GM10266 (cell line): ENCODE measurements at regions not wholly inside any gene's neighbourhood (a gene's known extent, or its start where the extent isn't known, plus 50 kb on each side); places are given as distances from the start of the nearest gene placed in this dataset.
"Not testable (repeated sequence)": the region's sequence is repeated elsewhere in the genome, so short reads cannot be mapped to it uniquely, and the experiment has no call there.

Source experiments
- DNase-seq: peaks from one replicate; pipeline ENCODE4 v3.0.0; 2012; ENCODE audit errors: extremely low spot score
- CTCF ChIP-seq: IDR thresholded peaks from 2 replicates; pipeline ENCODE4 v1.5.1; 2012; ENCODE audit warnings: mild to moderate bottlenecking, low read depth; ENCODE audit not compliant: control insufficient read depth, insufficient read depth; ENCODE audit errors: missing control alignments

GRCh38 chr6:155628306-155628705, 172.7 kb upstream of the NOX3 start:
- DNase-seq, result peak; percentile 17
- no peak for TF ChIP-seq CTCF

DNA sequence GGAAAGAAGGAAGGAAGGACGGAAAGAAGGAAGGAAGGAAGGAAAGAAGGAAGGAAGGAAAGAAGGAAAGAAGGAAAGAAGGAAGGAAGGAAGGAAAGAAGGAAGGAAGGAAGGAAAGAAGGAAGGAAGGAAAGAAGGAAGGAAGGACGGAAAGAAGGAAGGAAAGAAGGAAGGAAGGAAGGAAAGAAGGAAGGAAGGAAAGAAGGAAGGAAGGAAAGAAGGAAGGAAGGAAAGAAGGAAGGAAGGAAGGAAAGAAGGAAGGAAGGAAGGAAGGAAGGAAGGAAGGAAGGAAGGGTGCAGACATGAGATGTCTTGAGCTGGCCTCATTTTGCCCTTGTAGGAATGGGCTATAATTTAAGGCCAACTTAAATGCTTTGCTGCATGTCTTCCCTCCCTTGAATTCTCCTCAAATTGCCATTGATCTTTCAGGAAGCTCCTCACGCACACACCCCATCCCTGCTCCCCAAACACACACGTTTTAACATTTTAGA, 172.1 kb upstream of the NOX3 start:
- DNase-seq, result not testable (repeated sequence)

GRCh38 chr6:155623450-155624178, 168.0 kb upstream of the NOX3 start:
- TF ChIP-seq CTCF, result no peak
- no peak for DNase-seq

DNA sequence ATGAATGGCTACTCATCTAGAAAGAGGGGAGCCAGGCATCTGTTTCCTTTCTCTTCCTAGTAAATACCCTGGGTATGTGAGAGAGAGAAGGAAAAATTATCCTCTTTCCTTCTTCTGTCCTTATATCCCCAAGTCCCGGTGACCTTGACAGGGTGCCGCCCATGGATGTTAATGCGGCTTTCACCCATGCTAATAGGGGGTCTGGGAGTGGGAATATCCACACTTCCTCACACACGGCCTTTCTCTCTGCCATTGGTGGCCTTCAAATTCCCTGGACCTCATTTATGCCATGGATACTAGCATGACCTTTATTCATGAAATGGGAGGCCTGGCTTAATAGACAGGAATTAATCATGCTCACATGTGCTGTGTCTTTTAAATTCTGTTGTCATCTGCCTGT, 159.0 kb upstream of the NOX3 start:
- no peak for TF ChIP-seq CTCF
- DNase-seq, result no peak

DNA sequence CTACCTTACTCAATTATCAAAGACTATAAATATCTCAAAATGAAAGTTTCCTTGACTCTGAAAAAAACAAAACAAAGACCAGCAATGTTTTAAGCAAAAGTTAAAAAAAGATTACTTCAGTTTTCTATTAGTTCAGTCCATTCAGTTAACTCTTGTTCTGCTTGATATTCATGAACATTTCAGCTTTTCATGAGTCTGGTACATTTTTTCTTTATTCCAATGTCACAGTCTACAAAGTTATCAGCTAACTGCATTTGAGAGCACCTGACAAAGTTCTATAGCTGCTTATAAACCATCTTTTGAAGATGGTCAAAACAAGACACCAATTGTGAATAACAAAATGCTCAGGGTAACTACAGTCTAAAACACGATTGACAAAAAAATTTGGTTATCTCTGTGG, 156.1 kb upstream of the NOX3 start:
- DNase-seq, result no peak
- TF ChIP-seq CTCF, result no peak

- TF ChIP-seq CTCF, result no peak
- no peak for DNase-seq
These were observed 149.4 kb upstream of the NOX3 start for GRCh38 chr6:155604991-155605390.

- no peak for TF ChIP-seq CTCF
- DNase-seq, result no peak
These were observed 143.9 kb upstream of the NOX3 start for GRCh38 chr6:155599561-155599960.

DNA sequence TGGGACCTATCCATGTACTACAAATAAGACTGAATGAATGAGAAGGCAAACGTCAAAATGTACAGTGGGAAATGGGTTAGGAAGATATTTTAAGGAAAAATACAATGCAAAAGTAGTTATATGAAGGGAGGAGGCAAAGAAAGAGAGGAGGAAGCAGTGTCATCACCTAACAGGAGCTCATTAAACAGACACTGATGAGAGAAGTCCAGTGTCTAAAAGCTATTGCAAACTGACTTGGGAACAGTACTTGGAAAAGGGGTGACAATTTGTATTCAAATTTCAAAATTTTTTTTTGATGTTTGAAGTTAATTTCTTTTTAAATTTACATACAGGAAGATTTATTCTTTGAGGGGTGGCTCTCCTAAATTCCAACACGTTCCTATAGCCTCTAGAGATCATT, 143.5 kb upstream of the NOX3 start:
- TF ChIP-seq CTCF, result no peak
- no peak for DNase-seq
